Trophoblast cell (in vitro differentiated cells and primary cell): ENCODE measurements at regions not wholly inside any gene's neighbourhood (a gene's known extent, or its start where the extent isn't known, plus 50 kb on each side); places are given as distances from the start of the nearest gene placed in this dataset.

Source experiments
- DNase-seq, 2 donors: peaks; one replicate each; pipeline ENCODE4 v3.0.0-alpha.2; 2016
- H2AFZ ChIP-seq: 2 replicates; pipeline ENCODE4 v1.6.1; 2013; ENCODE audit warnings: low read length, moderate library complexity, mild to moderate bottlenecking; ENCODE audit not compliant: insufficient read depth, poor library complexity
- H2AK5ac ChIP-seq: 2 replicates; pipeline ENCODE4 v1.6.1; 2013; ENCODE audit warnings: mild to moderate bottlenecking, low read length
- H2BK120ac ChIP-seq: 2 replicates; pipeline ENCODE4 v1.6.1; 2013; ENCODE audit warnings: low read length, mild to moderate bottlenecking, moderate library complexity; ENCODE audit not compliant: insufficient read depth, poor library complexity
- H2BK12ac ChIP-seq: 2 replicates; pipeline ENCODE4 v1.6.1; 2013; ENCODE audit warnings: mild to moderate bottlenecking, low read length, moderate library complexity
- H2BK5ac ChIP-seq: 2 replicates; pipeline ENCODE4 v1.6.1; 2013; ENCODE audit warnings: low read length, low read depth, moderate library complexity, mild to moderate bottlenecking; ENCODE audit not compliant: poor library complexity
- H3K14ac ChIP-seq: 2 replicates; pipeline ENCODE4 v1.6.1; 2013; ENCODE audit warnings: mild to moderate bottlenecking, low read length
- H3K18ac ChIP-seq: 2 replicates; pipeline ENCODE4 v1.6.1; 2013; ENCODE audit warnings: mild to moderate bottlenecking, low read length
- H3K23ac ChIP-seq: 2 replicates; pipeline ENCODE4 v1.6.1; 2013; ENCODE audit warnings: low read length
- H3K27ac ChIP-seq: 2 replicates; pipeline ENCODE4 v1.5.1; 2013; ENCODE audit warnings: low read depth, mild to moderate bottlenecking, inconsistent platforms, low read length, moderate library complexity
- H3K27me3 ChIP-seq: 2 replicates; pipeline ENCODE4 v1.6.1; 2013; ENCODE audit warnings: inconsistent platforms, mild to moderate bottlenecking, low read length, moderate library complexity; ENCODE audit not compliant: insufficient read depth
- H3K36me3 ChIP-seq, 2 experiments: 1 replicate in 1 of 2; 2 replicates in 1 of 2; pipeline ENCODE4 v1.6.1; 2013; ENCODE audit warnings: low read length in 2 of 2, mild to moderate bottlenecking in 2 of 2, moderate library complexity in 1 of 2; ENCODE audit not compliant: insufficient read depth in 2 of 2, control insufficient read depth in 1 of 2
- H3K4ac ChIP-seq: 2 replicates; pipeline ENCODE4 v1.6.1; 2013; ENCODE audit warnings: low read depth, mild to moderate bottlenecking, low read length, moderate library complexity
- H3K4me1 ChIP-seq, 2 experiments: 1 replicate in 1 of 2; 2 replicates in 1 of 2; pipeline ENCODE4 v1.6.1; 2013; ENCODE audit warnings: low read length in 2 of 2, mild to moderate bottlenecking in 2 of 2, moderate library complexity in 1 of 2; ENCODE audit not compliant: insufficient read depth in 2 of 2, control insufficient read depth in 1 of 2
- H3K4me2 ChIP-seq: 2 replicates; pipeline ENCODE4 v1.6.1; 2013; ENCODE audit warnings: inconsistent platforms, mild to moderate bottlenecking, low read length, moderate library complexity
- H3K4me3 ChIP-seq: 2 replicates; pipeline ENCODE4 v1.5.1; 2013; ENCODE audit warnings: mild to moderate bottlenecking, low read depth, low read length, inconsistent platforms
- H3K79me1 ChIP-seq: one replicate; pipeline ENCODE4 v1.6.1; 2013; ENCODE audit warnings: low read length
- H3K79me2 ChIP-seq: 2 replicates; pipeline ENCODE4 v1.6.1; 2013; ENCODE audit warnings: low read length, mild to moderate bottlenecking; ENCODE audit not compliant: control insufficient read depth, insufficient read depth, poor library complexity
- H3K9ac ChIP-seq: 2 replicates; pipeline ENCODE4 v1.6.1; 2013; ENCODE audit warnings: mild to moderate bottlenecking, low read length
- H3K9me3 ChIP-seq: 2 replicates; pipeline ENCODE4 v1.6.1; 2013; ENCODE audit warnings: low read depth, mild to moderate bottlenecking, control low read depth, inconsistent platforms, low read length; ENCODE audit not compliant: insufficient read depth
- H4K12ac ChIP-seq: 2 replicates; pipeline ENCODE4 v1.6.1; 2013; ENCODE audit warnings: low read depth, mild to moderate bottlenecking, low read length, moderate library complexity
- H4K8ac ChIP-seq: 2 replicates; pipeline ENCODE4 v1.6.1; 2013; ENCODE audit warnings: low read depth, mild to moderate bottlenecking, low read length, moderate library complexity
- H4K91ac ChIP-seq: one replicate; pipeline ENCODE4 v1.6.1; 2013; ENCODE audit warnings: low read depth, mild to moderate bottlenecking, low read length, moderate library complexity
- WGBS: extraction: QIAGEN DNeasy Blood & Tissue Kit; methylation state at CpG from one replicate; pipeline ENCODE4 v1.1.7; 2013; ENCODE audit warnings: missing lambda C conversion rate; ENCODE audit not compliant: insufficient read length, insufficient coverage; ENCODE audit errors: extremely low coverage; 5-methylcytosine and 5-hydroxymethylcytosine counted together

- H3K36me3 ChIP-seq: no peaks in the 10 kb centered on the region
- peak overlapping the region; percentile 55 for H2BK12ac ChIP-seq
- peak overlapping the region; percentile 64 for H4K91ac ChIP-seq
- no peak for DNase-seq
- H3K4ac ChIP-seq: no peak overlapping the region
- H2AFZ ChIP-seq: no peak overlapping the region
- H3K4me3 ChIP-seq: peak overlapping the region; percentile 45
- H3K23ac ChIP-seq: no peak overlapping the region
- no peak overlapping the region for H4K8ac ChIP-seq
- no peak overlapping the region for H3K9ac ChIP-seq
- peak overlapping the region; percentile 59 for H3K27ac ChIP-seq
- H3K18ac ChIP-seq: no peak overlapping the region
- H3K14ac ChIP-seq: no peak overlapping the region
- H3K9me3 ChIP-seq: no peaks in the 10 kb centered on the region
- WGBS: no CpG with 5 or more reads among the region's 4 CpGs
- H4K12ac ChIP-seq: no peak overlapping the region
- no peaks in the 10 kb centered on the region for H3K79me2 ChIP-seq
- H2BK5ac ChIP-seq: peak overlapping the region; percentile 54
- H2AK5ac ChIP-seq: peak overlapping the region; percentile 2
- no peaks in the 10 kb centered on the region for H3K27me3 ChIP-seq
- peaks cover 8 to 10% of the 10 kb centered on the region in 2 experiments for H3K4me1 ChIP-seq
- H3K79me1 ChIP-seq: peaks cover 9% of the 10 kb centered on the region
- H3K4me2 ChIP-seq: peak overlapping the region; percentile 46
- peak overlapping the region; percentile 12 for H2BK120ac ChIP-seq
Observed at GRCh38 chr1:244164511-244164890, 113.4 kb downstream of the ZBTB18 start.

DNA sequence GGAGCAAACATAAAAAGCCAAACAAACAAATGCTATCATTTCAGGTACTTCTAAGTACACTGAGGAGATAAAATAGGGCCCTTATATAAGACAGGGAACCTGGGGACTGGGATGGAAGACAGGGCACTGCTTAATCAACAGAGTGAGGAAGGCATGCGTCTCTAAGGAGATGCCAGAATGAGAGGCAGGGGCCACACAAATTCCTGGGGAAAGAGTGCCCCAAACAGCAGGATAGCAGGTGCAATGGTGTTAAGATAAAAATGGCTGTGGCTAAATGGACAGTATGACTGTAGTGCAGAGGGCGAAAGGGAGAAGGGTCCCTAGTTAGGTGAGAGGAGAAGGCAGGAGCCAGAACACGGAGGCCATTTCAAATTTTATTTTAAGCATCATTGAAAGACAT, 113.9 kb downstream of the ZBTB18 start:
- Histone ChIP-seq H2BK12ac (peak overlapping the region; percentile 29), H2BK5ac (no peak overlapping the region), H3K14ac (no peak overlapping the region), H3K4ac (no peak overlapping the region), H4K8ac (no peak overlapping the region), H3K4me3 (no peak overlapping the region), H3K79me2 (no peaks in the 10 kb centered on the region), H3K36me3 (no peaks in the 10 kb centered on the region), H4K12ac (no peak overlapping the region), H3K79me1 (peaks cover 9% of the 10 kb centered on the region), H3K4me2 (no peak overlapping the region), H2BK120ac (no peak overlapping the region), H4K91ac (no peak overlapping the region), H2AFZ (no peak overlapping the region), H3K4me1 (peaks cover 8 to 10% of the 10 kb centered on the region in 2 experiments), H3K23ac (no peak overlapping the region), H3K27me3 (no peaks in the 10 kb centered on the region), H3K9ac (no peak overlapping the region), H3K9me3 (no peaks in the 10 kb centered on the region), H2AK5ac (no peak overlapping the region), H3K27ac (no peak overlapping the region), H3K18ac (no peak overlapping the region)
- no peak for DNase-seq
- WGBS: no CpG with 5 or more reads among the region's 3 CpGs

DNA sequence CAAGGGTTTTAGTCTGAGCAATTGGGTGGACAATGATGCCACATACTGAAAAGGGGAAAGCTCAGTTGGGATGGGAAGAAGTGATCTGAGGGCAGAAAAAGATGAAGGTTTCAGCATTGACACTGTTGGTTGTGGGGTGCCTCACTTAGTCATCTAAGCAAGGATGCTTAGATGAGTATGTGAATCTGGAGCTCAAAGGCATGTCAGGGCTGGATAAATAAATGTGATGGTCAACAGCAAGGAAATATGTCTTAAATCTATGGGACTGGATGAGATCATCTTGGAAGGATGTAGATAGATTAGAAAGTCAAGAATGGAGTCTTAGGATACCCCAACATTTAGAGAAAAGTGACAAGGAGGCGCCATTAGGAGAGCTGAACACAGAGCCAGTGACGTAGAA, 114.6 kb downstream of the ZBTB18 start:
- no peak overlapping the region for H3K23ac ChIP-seq
- H4K12ac ChIP-seq: no peak overlapping the region
- no peak overlapping the region for H3K27ac ChIP-seq
- H2BK120ac ChIP-seq: no peak overlapping the region
- H3K36me3 ChIP-seq: no peaks in the 10 kb centered on the region
- H3K9me3 ChIP-seq: no peaks in the 10 kb centered on the region
- H3K14ac ChIP-seq: no peak overlapping the region
- no peak overlapping the region for H3K4me3 ChIP-seq
- peaks cover 9% of the 10 kb centered on the region for H3K79me1 ChIP-seq
- no peak overlapping the region for H3K4me2 ChIP-seq
- H2AK5ac ChIP-seq: no peak overlapping the region
- no peaks in the 10 kb centered on the region for H3K27me3 ChIP-seq
- no peaks in the 10 kb centered on the region for H3K79me2 ChIP-seq
- peaks cover 8 to 10% of the 10 kb centered on the region in 2 experiments for H3K4me1 ChIP-seq
- no peak overlapping the region for H2BK12ac ChIP-seq
- H3K4ac ChIP-seq: no peak overlapping the region
- DNase-seq: no peak
- no peak overlapping the region for H3K18ac ChIP-seq
- no peak overlapping the region for H4K8ac ChIP-seq
- no peak overlapping the region for H3K9ac ChIP-seq
- no peak overlapping the region for H2AFZ ChIP-seq
- no CpG with 5 or more reads among the region's 2 CpGs for WGBS
- H4K91ac ChIP-seq: no peak overlapping the region
- no peak overlapping the region for H2BK5ac ChIP-seq

GRCh38 chr1:244171241-244171985, 120.3 kb downstream of the ZBTB18 start:
- no peak overlapping the region for H3K9ac ChIP-seq
- H3K27me3 ChIP-seq: no peaks in the 10 kb centered on the region
- H3K23ac ChIP-seq: no peak overlapping the region
- H3K79me1 ChIP-seq: no peaks in the 10 kb centered on the region
- no peaks in the 10 kb centered on the region for H3K4me1 ChIP-seq
- H3K9me3 ChIP-seq: no peaks in the 10 kb centered on the region
- no peak overlapping the region for H2BK12ac ChIP-seq
- no peak overlapping the region for H4K8ac ChIP-seq
- H3K4me2 ChIP-seq: no peak overlapping the region
- H3K36me3 ChIP-seq: no peaks in the 10 kb centered on the region
- no peak overlapping the region for H3K4ac ChIP-seq
- H2AK5ac ChIP-seq: no peak overlapping the region
- no peak overlapping the region for H3K27ac ChIP-seq
- no peak overlapping the region for H3K18ac ChIP-seq
- H3K14ac ChIP-seq: no peak overlapping the region
- no peak for DNase-seq
- no peaks in the 10 kb centered on the region for H3K79me2 ChIP-seq
- WGBS: no CpG with 5 or more reads among the region's 7 CpGs
- no peak overlapping the region for H2AFZ ChIP-seq
- H4K91ac ChIP-seq: no peak overlapping the region
- H2BK120ac ChIP-seq: no peak overlapping the region
- no peak overlapping the region for H2BK5ac ChIP-seq
- no peak overlapping the region for H4K12ac ChIP-seq
- no peak overlapping the region for H3K4me3 ChIP-seq
